Esophagus (tissue), 2 donors: ENCODE measurements at regions not wholly inside any gene's neighbourhood (a gene's known extent, or its start where the extent isn't known, plus 50 kb on each side); places are given as distances from the start of the nearest gene placed in this dataset.
"Not testable (repeated sequence)": the region's sequence is repeated elsewhere in the genome, so short reads cannot be mapped to it uniquely, and the experiment has no call there.

Experiments
- H3K27ac ChIP-seq, 2 donors: one replicate each; pipeline ENCODE4 v1.5.1; 2013; ENCODE audit warnings: low read depth in 2 of 2, mild to moderate bottlenecking in 2 of 2, inconsistent platforms in 1 of 2, low read length in 1 of 2, moderate library complexity in 1 of 2
- H3K27me3 ChIP-seq, 2 donors: one replicate each; pipeline ENCODE4 v1.6.1; 2013; ENCODE audit warnings: low read length in 2 of 2, control low read depth in 1 of 2, mild to moderate bottlenecking in 1 of 2; ENCODE audit not compliant: insufficient read depth in 2 of 2, control insufficient read depth in 1 of 2
- H3K36me3 ChIP-seq, 2 donors: one replicate each; pipeline ENCODE4 v1.6.1; 2013; ENCODE audit warnings: low read length in 1 of 2; ENCODE audit not compliant: control insufficient read depth in 2 of 2, insufficient read depth in 2 of 2
- H3K4me1 ChIP-seq, 2 donors: one replicate each; pipeline ENCODE4 v1.6.1; 2013; ENCODE audit warnings: low read length in 1 of 2; ENCODE audit not compliant: control insufficient read depth in 2 of 2, insufficient read depth in 2 of 2
- H3K4me3 ChIP-seq, 2 donors: one replicate each; pipeline ENCODE4 v1.5.1; 2013; ENCODE audit warnings: low read length in 2 of 2, mild to moderate bottlenecking in 2 of 2, low read depth in 1 of 2, moderate library complexity in 1 of 2
- H3K9me3 ChIP-seq, 2 donors: one replicate each; pipeline ENCODE4 v1.6.1; 2013; ENCODE audit warnings: mild to moderate bottlenecking in 2 of 2, low read depth in 1 of 2, low read length in 1 of 2, moderate library complexity in 1 of 2; ENCODE audit not compliant: control insufficient read depth in 2 of 2, insufficient read depth in 1 of 2
- WGBS, 2 donors: extraction: QIAGEN DNeasy Blood & Tissue Kit; methylation state at CpG; one replicate each; pipeline ENCODE4 v1.1.7; 2013; 5-methylcytosine and 5-hydroxymethylcytosine counted together
- donor health status: healthy with polysubstance abuse.
- donor health status: Bipolar disorder and iron deficiency.

GRCh38 chr2:43005975-43006833 is 213.8 kb upstream of the HAAO start:
- Histone ChIP-seq H3K9me3 (no peaks in the 10 kb centered on the region), H3K27ac (no peak overlapping the region), H3K4me3 (no peak overlapping the region), H3K4me1 (peaks cover 0 to 3% of the 10 kb centered on the region in 2 donors), H3K36me3 (no peaks in the 10 kb centered on the region), H3K27me3 (no peaks in the 10 kb centered on the region)
- WGBS, 2 donors: 75 to 85% methylated on average over 13 of the region's 13 CpGs

DNA sequence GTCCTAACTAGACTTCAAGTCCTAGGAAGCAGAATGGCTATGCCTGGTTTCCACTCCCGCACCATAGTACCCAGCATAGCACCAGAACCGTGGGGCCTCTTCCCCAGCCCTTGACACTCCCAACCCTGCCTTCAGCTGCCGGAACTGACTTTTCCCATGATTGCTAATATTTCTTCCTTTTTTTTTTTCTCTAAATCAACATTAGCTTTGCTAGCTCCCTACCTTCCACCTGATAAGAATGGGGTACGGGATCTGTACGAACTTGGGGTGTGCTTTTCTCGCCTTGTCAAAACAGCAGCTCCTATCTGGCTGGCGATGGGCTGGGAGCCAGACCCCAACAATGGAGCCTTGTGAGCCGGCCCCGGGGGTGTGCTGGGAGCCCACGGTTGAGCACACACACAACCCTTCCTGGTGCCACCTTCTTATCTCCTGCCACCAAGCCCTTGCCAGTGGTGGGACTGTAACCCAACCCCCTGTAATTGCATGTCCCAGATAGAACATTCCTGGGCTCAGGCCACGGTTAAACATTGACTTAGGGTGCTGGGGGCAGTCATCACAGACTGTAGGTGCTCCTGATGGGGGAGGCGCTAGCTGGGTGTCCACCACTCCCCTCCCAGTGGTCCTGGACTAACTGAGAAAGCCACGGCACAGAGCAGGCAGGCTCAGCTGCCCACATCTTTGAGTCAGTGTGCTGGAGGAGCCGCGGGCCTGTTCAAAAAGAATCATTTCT is 213.0 kb upstream of the HAAO start:
- peaks cover 4 to 5% of the 10 kb centered on the region in 2 donors for H3K4me1 ChIP-seq
- no peaks in the 10 kb centered on the region for H3K27me3 ChIP-seq
- H3K4me3 ChIP-seq: no peak overlapping the region
- H3K9me3 ChIP-seq: no peaks in the 10 kb centered on the region
- H3K27ac ChIP-seq: no peak overlapping the region
- no peaks in the 10 kb centered on the region for H3K36me3 ChIP-seq
- WGBS, 2 donors: 67 to 84% methylated on average over 15 of the region's 15 CpGs

DNA sequence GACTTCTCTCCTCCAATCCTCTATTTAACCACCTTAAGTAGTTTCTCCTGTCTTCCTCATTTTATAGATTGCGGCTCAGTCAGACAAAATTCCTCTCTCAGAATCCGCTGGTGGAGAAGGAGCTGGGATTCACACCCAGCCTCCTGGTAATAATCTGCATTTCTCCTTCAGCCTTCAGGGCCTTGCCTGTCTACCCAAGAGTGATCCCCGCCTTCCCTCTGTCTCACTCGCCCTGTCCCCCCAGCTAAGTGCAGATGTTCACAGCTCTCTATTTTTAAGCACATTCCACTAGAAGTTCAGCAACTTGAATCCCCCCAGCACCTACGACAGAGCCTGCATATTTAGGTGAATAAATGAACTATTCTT is 212.5 kb upstream of the HAAO start:
- Histone ChIP-seq H3K27me3 (no peaks in the 10 kb centered on the region), H3K27ac (no peak overlapping the region), H3K4me1 (peaks cover 6 to 10% of the 10 kb centered on the region in 2 donors), H3K4me3 (no peak overlapping the region), H3K36me3 (no peaks in the 10 kb centered on the region), H3K9me3 (no peaks in the 10 kb centered on the region)
- 71 to 94% methylated on average over 5 of the region's 5 CpGs for WGBS, 2 donors

DNA sequence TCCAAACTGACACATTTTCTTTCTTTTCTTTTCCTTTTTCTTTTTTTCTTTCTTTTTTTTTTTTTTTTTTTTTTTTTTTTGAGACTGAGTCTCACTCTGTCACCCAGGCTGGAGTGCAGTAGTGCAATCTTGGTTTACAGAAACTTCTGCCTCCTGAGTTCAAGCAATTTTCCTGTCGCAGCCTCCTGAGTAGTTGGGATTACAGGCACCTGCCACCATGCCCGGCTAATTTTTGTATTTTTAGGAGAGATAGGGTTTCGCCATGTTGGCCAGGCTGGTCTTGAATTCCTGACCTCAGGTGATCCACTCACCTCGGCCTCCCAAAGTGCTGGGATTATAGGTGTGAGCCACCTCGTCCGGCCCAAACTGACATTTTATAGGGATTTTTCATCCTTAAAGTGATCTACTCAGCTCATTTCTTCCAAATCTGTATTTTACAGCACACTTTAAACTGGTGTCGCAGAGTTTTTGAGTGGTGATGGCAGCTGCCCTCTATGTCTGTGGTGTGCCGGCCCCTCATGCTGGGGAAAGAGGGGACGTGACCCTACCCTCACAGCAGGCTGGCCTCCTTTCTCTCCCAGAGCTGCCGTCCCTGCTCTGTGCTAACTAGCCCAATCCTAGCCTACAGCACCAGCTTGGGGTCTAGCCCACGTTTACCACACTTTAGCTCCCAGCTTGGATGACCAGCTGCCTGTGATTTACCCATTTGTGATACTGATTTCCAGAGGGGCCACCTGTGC is 211.9 kb upstream of the HAAO start:
- H3K27ac ChIP-seq, H3K27me3 ChIP-seq, H3K4me3 ChIP-seq, H3K36me3 ChIP-seq, H3K9me3 ChIP-seq: not testable (repeated sequence)
- 78 to 94% methylated on average over 11 of the region's 11 CpGs for WGBS, 2 donors
- peaks cover 6 to 14% of the 10 kb centered on the region in 2 donors for H3K4me1 ChIP-seq

DNA sequence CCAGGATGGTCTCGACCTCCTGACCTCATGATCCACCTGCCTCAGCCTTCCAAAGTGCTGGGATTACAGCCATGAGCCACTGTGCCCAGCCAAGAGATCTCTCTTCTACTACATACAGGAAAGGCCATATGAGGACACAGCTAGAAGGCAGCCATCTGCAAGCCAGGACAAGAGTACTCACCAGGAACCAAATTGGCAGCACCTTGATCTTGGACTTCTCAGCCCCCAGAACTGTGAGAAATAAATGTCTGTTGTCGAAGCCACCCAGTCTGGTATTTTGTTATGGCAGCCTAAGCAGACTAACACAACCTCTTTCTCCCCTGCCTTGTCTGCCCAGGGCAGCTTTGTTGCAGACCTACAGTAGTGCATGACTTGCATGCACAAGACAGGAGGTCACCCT is 211.3 kb upstream of the HAAO start:
- Histone ChIP-seq H3K27ac (no peak overlapping the region), H3K4me3 (no peak overlapping the region), H3K27me3 (no peaks in the 10 kb centered on the region), H3K9me3 (no peaks in the 10 kb centered on the region), H3K4me1 (peaks cover 6 to 15% of the 10 kb centered on the region in 2 donors), H3K36me3 (no peaks in the 10 kb centered on the region)
- 71 to 83% methylated on average over 2 of the region's 2 CpGs for WGBS, 2 donors

GRCh38 chr2:43001787-43002468 is 209.5 kb upstream of the HAAO start:
- WGBS, 2 donors: 89 to 91% methylated on average over 5 of the region's 5 CpGs
- H3K27ac ChIP-seq: no peak overlapping the region
- H3K36me3 ChIP-seq: no peaks in the 10 kb centered on the region
- no peaks in the 10 kb centered on the region for H3K9me3 ChIP-seq
- H3K4me1 ChIP-seq: peaks cover 6 to 15% of the 10 kb centered on the region in 2 donors
- no peak overlapping the region for H3K4me3 ChIP-seq
- no peaks in the 10 kb centered on the region for H3K27me3 ChIP-seq

GRCh38 chr2:43001055-43001378 is 208.6 kb upstream of the HAAO start:
- Histone ChIP-seq H3K27me3 (no peaks in the 10 kb centered on the region), H3K27ac (peak overlapping the region in 1 of 2 donors; percentile 97), H3K4me1 (peaks cover 6 to 15% of the 10 kb centered on the region in 2 donors), H3K36me3 (no peaks in the 10 kb centered on the region), H3K9me3 (no peaks in the 10 kb centered on the region), H3K4me3 (no peak overlapping the region)
- WGBS, 2 donors: 94% methylated on average over 4 of the region's 4 CpGs

DNA sequence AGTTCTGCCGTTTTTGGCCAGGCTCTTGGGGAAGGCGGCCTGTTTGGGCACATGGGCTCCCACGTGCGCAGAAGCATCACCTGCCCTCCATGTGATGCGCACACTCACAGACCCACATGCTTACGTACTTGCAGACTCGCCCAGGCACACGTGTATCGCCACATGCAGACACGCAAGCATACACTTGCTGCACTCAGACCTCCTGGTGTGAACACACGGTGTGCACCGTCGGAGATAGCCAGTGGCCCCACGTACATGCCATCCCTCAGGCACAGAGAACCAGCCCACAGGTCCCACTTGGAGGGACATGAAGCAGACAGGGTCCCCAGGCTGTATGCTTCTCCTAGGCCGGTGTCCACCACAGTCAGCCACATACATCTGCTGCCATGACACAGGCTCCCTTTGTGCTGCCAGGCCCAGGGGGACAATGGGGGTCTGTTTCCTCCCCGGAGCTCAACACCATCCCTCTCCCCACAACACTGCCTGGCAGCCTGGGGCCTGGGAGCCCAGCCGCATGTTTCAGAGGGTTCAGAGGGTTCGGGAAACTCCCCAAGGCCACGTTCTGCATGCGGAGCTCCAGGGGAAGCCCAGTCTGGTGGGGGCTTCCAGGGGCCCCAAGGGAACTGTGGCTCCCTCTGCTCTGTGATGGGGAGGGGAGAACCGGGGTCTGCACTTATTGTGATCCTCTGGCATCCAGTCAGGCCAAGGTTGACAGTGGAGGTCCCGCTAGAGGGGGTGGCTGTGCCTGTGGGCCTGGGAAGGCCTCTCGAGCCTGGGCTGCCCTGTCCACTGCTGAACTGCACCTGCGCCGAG is 208.1 kb upstream of the HAAO start:
- Histone ChIP-seq H3K4me1 (peaks cover 6 to 15% of the 10 kb centered on the region in 2 donors), H3K9me3 (no peaks in the 10 kb centered on the region), H3K27me3 (no peaks in the 10 kb centered on the region), H3K27ac (peak overlapping the region; percentile 94 to 97), H3K36me3 (no peaks in the 10 kb centered on the region), H3K4me3 (no peak overlapping the region)
- 72 to 74% methylated on average over 24 of the region's 25 CpGs for WGBS, 2 donors
